SU-DHL-6 (cell line): ENCODE measurements at regions not wholly inside any gene's neighbourhood (a gene's known extent, or its start where the extent isn't known, plus 50 kb on each side); places are given as distances from the start of the nearest gene placed in this dataset.

Experiments used
- EZH2phosphoT487 ChIP-seq: fragments of 200-600 bp; sonication (generic), shearing (Covaris generic); conservative IDR thresholded peaks from 2 replicates; pipeline ENCODE4 v1.6.1; 2018; ENCODE audit warnings: mild to moderate bottlenecking, antibody characterized with exemption, low read length, moderate library complexity, mixed read lengths
- TF ChIP-seq, protein P1 (sequence below): fragments of 200-600 bp; sonication (generic); IDR thresholded peaks from one replicate; pipeline ENCODE4 v1.5.1; 2017; ENCODE audit warnings: antibody characterized with exemption, mild to moderate bottlenecking, low read length, moderate library complexity; ENCODE audit not compliant: insufficient read depth, poor library complexity, severe bottlenecking

DNA sequence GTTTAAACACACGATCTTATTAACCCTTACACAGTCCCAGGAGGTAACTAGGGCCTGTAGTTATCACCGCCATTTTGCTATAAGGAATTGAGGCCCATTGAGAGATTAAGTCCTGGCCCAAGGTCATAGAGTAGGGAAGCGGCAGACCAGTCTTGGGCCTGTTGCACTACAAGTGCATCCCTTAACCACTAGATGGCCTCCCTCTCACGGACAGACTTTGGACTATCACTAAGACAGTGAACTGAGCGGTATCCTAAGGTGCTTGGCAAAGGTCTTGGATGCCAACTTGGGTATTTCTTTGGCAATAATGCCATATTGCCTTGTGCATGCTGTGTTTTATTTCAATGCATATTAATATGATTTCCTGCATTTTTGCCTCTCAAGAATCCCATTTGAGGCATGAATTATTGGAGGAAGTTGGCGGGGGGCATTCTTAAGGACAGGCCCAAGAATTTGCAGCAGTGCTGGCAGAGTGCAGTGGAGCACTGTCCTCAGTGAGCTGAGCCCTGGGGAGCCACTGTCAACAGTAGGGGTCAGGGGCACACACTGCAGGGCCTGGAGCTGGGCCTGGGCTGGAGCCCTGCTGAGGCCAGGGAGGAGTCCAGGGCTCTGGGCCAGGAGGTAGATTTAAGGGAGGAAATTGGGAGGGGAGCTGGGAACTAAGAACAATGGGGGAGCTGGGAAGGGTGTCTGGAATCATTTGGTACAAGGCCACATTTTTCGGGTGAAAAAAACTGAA is 147.4 kb downstream of the SMIM20 start:
- TF ChIP-seq, protein P1, sequence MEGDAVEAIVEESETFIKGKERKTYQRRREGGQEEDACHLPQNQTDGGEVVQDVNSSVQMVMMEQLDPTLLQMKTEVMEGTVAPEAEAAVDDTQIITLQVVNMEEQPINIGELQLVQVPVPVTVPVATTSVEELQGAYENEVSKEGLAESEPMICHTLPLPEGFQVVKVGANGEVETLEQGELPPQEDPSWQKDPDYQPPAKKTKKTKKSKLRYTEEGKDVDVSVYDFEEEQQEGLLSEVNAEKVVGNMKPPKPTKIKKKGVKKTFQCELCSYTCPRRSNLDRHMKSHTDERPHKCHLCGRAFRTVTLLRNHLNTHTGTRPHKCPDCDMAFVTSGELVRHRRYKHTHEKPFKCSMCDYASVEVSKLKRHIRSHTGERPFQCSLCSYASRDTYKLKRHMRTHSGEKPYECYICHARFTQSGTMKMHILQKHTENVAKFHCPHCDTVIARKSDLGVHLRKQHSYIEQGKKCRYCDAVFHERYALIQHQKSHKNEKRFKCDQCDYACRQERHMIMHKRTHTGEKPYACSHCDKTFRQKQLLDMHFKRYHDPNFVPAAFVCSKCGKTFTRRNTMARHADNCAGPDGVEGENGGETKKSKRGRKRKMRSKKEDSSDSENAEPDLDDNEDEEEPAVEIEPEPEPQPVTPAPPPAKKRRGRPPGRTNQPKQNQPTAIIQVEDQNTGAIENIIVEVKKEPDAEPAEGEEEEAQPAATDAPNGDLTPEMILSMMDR, result peak; percentile 46
- no peak for TF ChIP-seq EZH2phosphoT487
